Calu3 (cell line): ENCODE measurements at regions not wholly inside any gene's neighbourhood (a gene's known extent, or its start where the extent isn't known, plus 50 kb on each side); places are given as distances from the start of the nearest gene placed in this dataset.

Source experiments
- BruUV-seq: library from RNA; stranded (reverse); fragments of 400-500 nt; replicated peaks from 2 replicates; lab custom pipeline; 2021; lab: Mats Ljungman, UMichigan
- CTCF ChIA-PET: fragments of 300-600 bp; sonication (Branson Sonifier 250); formaldehyde crosslinking; loops from one replicate; lab custom pipeline; 2022; ENCODE audit warnings: antibody characterized with exemption; lab: Charles Lee
- DNase-seq: peaks from one replicate; pipeline ENCODE4 v3.0.0; 2022
- H3K27ac Mint-ChIP-seq: one replicate; pipeline ENCODE4 v1.8.0; 2022; ENCODE audit warnings: mixed read lengths; ENCODE audit not compliant: unreplicated experiment
- H3K27me3 Mint-ChIP-seq: one replicate; pipeline ENCODE4 v1.8.0; 2022; ENCODE audit warnings: mixed read lengths; ENCODE audit not compliant: unreplicated experiment
- H3K36me3 Mint-ChIP-seq: one replicate; pipeline ENCODE4 v1.8.0; 2022; ENCODE audit warnings: mild to moderate bottlenecking, moderate library complexity, mixed read lengths; ENCODE audit not compliant: insufficient read depth, unreplicated experiment
- H3K4me1 Mint-ChIP-seq: one replicate; pipeline ENCODE4 v1.8.0; 2022; ENCODE audit warnings: mild to moderate bottlenecking, low read depth, mixed read lengths; ENCODE audit not compliant: unreplicated experiment
- H3K4me3 Mint-ChIP-seq: one replicate; pipeline ENCODE4 v1.8.0; 2022; ENCODE audit warnings: mild to moderate bottlenecking, low read depth, moderate library complexity, mixed read lengths; ENCODE audit not compliant: unreplicated experiment
- H3K9me3 Mint-ChIP-seq: one replicate; pipeline ENCODE4 v1.8.0; 2022; ENCODE audit warnings: low read depth, mixed read lengths; ENCODE audit not compliant: unreplicated experiment
- intact Hi-C: fragments of 100-400 bp; cut with micrococcal nuclease; formaldehyde crosslinking; loops from one replicate; pipeline ENCODE4 v1.10.0; 2022; ENCODE audit not compliant: unreplicated experiment
- TF ChIP-seq, protein P1 (sequence below): fragments of 200-600 bp; IDR thresholded peaks from one replicate; pipeline ENCODE4 v1.8.0; 2022; ENCODE audit warnings: antibody characterized with exemption; ENCODE audit not compliant: unreplicated experiment

DNA sequence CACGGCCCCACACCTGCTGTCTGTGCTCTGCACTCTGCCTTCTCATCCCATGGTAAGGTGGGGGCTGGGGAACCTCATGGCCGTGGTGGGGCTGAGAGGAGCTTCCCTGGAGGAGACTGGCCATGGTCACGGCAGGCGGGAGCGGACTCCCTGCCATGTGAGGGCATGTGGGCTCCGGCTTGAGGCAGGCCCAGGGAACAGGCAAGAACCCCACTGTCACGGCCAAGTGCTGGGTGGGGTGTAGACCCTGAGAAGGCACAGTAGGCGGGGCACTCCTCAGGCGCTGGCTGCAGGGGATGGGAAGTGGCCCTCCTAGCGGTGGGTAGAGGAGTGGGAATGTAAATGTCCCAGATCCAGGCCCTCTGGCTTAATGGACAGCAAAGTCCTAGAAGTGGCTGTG lies 1262.7 kb downstream of the BRD1 start:
- no peak for DNase-seq
- no TSS peak for BruUV-seq
- H3K4me1 Mint-ChIP-seq, result no peaks in the 10 kb centered on the region
- H3K27ac Mint-ChIP-seq, result no peak overlapping the region
- H3K9me3 Mint-ChIP-seq, result peaks cover 10% of the 10 kb centered on the region
- no peaks in the 10 kb centered on the region for H3K27me3 Mint-ChIP-seq
- intact Hi-C loops, result no loop called here
- TF ChIP-seq, protein P1, sequence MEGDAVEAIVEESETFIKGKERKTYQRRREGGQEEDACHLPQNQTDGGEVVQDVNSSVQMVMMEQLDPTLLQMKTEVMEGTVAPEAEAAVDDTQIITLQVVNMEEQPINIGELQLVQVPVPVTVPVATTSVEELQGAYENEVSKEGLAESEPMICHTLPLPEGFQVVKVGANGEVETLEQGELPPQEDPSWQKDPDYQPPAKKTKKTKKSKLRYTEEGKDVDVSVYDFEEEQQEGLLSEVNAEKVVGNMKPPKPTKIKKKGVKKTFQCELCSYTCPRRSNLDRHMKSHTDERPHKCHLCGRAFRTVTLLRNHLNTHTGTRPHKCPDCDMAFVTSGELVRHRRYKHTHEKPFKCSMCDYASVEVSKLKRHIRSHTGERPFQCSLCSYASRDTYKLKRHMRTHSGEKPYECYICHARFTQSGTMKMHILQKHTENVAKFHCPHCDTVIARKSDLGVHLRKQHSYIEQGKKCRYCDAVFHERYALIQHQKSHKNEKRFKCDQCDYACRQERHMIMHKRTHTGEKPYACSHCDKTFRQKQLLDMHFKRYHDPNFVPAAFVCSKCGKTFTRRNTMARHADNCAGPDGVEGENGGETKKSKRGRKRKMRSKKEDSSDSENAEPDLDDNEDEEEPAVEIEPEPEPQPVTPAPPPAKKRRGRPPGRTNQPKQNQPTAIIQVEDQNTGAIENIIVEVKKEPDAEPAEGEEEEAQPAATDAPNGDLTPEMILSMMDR, result no peak
- H3K36me3 Mint-ChIP-seq, result peaks cover 5% of the 10 kb centered on the region
- CTCF ChIA-PET, result no interaction called here
- no peak overlapping the region for H3K4me3 Mint-ChIP-seq

DNA sequence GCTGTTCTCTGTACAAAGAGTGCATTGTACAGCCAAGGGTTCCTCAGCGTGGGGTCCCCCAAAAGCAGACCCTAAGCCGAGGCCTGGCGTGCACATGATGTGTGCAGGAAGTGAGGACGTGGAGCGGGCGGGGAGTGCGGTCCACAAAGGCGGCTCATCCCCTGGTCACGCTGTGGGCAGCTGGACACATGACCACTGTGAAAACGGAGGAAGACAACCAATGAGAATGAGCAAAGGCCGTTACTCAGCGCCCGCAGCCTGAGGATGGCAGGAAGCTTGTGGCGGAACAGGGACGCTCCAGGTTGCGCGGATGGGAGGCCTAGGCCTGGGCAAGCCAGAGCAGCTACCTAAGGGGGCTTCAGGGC lies 1263.7 kb downstream of the BRD1 start:
- DNase-seq, result no peak
- Mint-ChIP-seq H3K9me3 (peaks cover 8% of the 10 kb centered on the region), H3K36me3 (peaks cover 5% of the 10 kb centered on the region), H3K27ac (no peak overlapping the region), H3K4me3 (no peak overlapping the region), H3K4me1 (no peaks in the 10 kb centered on the region), H3K27me3 (no peaks in the 10 kb centered on the region)
- CTCF ChIA-PET, result no interaction called here
- TF ChIP-seq, protein P1, result no peak
- no TSS peak for BruUV-seq
- intact Hi-C loops, result no loop called here

DNA sequence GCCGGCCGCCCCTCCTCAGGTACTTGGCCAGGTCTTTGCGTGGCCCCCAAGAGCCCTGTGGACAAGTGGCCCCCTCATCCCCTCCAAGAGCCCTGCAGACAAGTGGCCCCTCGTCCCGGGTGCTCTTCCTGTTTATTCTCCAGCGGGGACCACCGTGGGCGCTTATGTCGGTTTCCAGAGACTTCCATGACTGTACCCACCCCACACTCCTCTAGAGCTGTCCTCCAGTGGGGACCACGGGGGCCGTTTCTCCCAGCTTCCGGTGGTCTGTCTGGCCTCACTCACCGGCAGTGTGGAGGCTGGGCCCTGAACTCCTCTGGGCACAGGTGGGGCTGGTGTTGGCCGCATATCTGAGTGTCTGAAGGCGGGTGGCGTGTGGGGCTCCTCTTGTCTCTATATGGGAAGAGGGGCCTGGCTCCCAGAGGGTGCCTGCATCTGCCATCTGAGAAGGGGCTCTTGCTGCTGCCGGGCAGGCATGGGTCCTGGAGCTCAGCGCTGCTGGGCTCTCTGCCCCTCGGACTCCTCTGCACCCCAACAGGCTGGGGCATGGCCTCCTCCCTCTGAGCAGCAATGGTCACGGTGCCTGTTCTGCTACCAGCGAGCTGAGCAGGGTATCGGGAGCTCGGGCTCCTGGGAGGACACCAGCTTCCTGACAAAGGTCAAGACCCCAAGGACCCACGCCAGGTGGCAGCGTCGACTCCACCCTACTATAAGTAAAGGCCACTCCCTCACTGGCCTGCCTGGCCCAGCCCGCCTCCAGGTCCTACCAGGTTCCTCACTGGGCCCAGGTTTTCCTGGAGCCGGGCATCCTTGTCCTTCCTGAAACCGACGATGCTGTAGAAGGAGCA lies 1264.3 kb downstream of the BRD1 start:
- no peaks in the 10 kb centered on the region for H3K4me1 Mint-ChIP-seq
- H3K27me3 Mint-ChIP-seq, result no peaks in the 10 kb centered on the region
- H3K9me3 Mint-ChIP-seq, result peaks cover 11% of the 10 kb centered on the region
- BruUV-seq, result no TSS peak
- TF ChIP-seq, protein P1, result no peak
- intact Hi-C loops, result no loop called here
- H3K4me3 Mint-ChIP-seq, result no peak overlapping the region
- H3K27ac Mint-ChIP-seq, result no peak overlapping the region
- peaks cover 5% of the 10 kb centered on the region for H3K36me3 Mint-ChIP-seq
- CTCF ChIA-PET, result no interaction called here
- DNase-seq, result no peak

DNA sequence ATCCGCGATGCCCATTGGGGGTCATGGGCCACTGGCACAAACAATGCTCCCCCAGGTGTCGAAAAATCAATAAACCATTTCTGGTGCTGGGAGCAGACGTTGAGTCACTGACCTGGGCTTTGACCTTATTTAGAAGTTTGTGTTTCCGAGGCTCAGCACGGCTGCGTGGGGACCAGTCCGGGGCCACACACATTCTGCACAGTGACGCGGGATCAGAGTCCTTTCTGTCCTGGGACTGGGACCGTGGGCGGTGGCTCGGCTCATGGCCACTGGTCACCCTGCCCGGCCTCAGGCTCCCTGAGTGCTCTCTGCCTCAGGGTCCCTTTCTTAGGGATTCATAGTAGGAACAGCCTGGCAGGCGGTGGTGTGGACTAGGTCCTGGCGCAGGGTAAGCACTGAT lies 1266.0 kb downstream of the BRD1 start:
- H3K4me1 Mint-ChIP-seq, result no peaks in the 10 kb centered on the region
- H3K27ac Mint-ChIP-seq, result no peak overlapping the region
- DNase-seq, result no peak
- BruUV-seq, result no TSS peak
- peaks cover 11% of the 10 kb centered on the region for H3K9me3 Mint-ChIP-seq
- TF ChIP-seq, protein P1, result no peak
- H3K36me3 Mint-ChIP-seq, result peaks cover 5% of the 10 kb centered on the region
- intact Hi-C loops, result no loop called here
- H3K27me3 Mint-ChIP-seq, result no peaks in the 10 kb centered on the region
- CTCF ChIA-PET, result no interaction called here
- no peak overlapping the region for H3K4me3 Mint-ChIP-seq
